Neural progenitor cell (in vitro differentiated cells): ENCODE measurements at regions not wholly inside any gene's neighbourhood (a gene's known extent, or its start where the extent isn't known, plus 50 kb on each side); places are given as distances from the start of the nearest gene placed in this dataset.

ENCODE experiments used
- DNase-seq: peaks from one replicate; pipeline ENCODE4 v3.0.0-alpha.2; 2016; ENCODE audit warnings: low spot score
- H2AFZ ChIP-seq: fragments of 200-600 bp; sonication (generic); replicated peaks from 2 replicates; pipeline ENCODE4 v1.6.1; 2016; ENCODE audit warnings: antibody characterized with exemption
- H3F3A ChIP-seq: fragments of 200-600 bp; sonication (generic); 2 replicates; pipeline ENCODE4 v1.6.1; 2016; ENCODE audit warnings: antibody characterized with exemption, low read depth
- H3K27ac ChIP-seq: fragments of 200-600 bp; sonication (generic); 2 replicates; pipeline ENCODE4 v1.5.1; 2016; ENCODE audit warnings: mild to moderate bottlenecking
- H3K27me3 ChIP-seq: fragments of 200-600 bp; sonication (generic); 2 replicates; pipeline ENCODE4 v1.6.1; 2016; ENCODE audit warnings: mild to moderate bottlenecking, moderate library complexity
- H3K36me3 ChIP-seq: fragments of 200-600 bp; sonication (generic); 2 replicates; pipeline ENCODE4 v1.5.1; 2016
- H3K4me1 ChIP-seq: fragments of 200-600 bp; sonication (generic); 2 replicates; pipeline ENCODE4 v1.6.1; 2016; ENCODE audit warnings: mixed run types
- H3K4me2 ChIP-seq: fragments of 200-600 bp; sonication (generic); 2 replicates; pipeline ENCODE4 v1.6.1; 2016
- H3K4me3 ChIP-seq: fragments of 200-600 bp; sonication (generic); 2 replicates; pipeline ENCODE4 v1.5.1; 2016
- H3K79me2 ChIP-seq: fragments of 200-600 bp; sonication (generic); 2 replicates; pipeline ENCODE4 v1.6.1; 2016; ENCODE audit warnings: low read depth
- H3K9ac ChIP-seq: fragments of 200-600 bp; sonication (generic); 2 replicates; pipeline ENCODE4 v1.6.1; 2016
- H3K9me3 ChIP-seq: fragments of 200-600 bp; sonication (generic); 2 replicates; pipeline ENCODE4 v1.5.1; 2016; ENCODE audit warnings: low read depth
- H4K20me1 ChIP-seq: fragments of 200-600 bp; sonication (generic); 2 replicates; pipeline ENCODE4 v1.6.1; 2016; ENCODE audit warnings: low read depth
- H3K27ac Mint-ChIP-seq: 3 replicates; pipeline ENCODE4 v1.8.0; 2021; ENCODE audit warnings: mixed read lengths
- H3K27me3 Mint-ChIP-seq: 2 replicates; pipeline ENCODE4 v1.8.0; 2022; ENCODE audit warnings: low read depth, mild to moderate bottlenecking, inconsistent platforms, moderate library complexity, mixed read lengths; ENCODE audit not compliant: insufficient read depth
- H3K36me3 Mint-ChIP-seq: 3 replicates; pipeline ENCODE4 v1.8.0; 2021; ENCODE audit warnings: mixed read lengths
- H3K4me1 Mint-ChIP-seq: 3 replicates; pipeline ENCODE4 v1.8.0; 2021; ENCODE audit warnings: mixed read lengths
- H3K4me3 Mint-ChIP-seq: 3 replicates; pipeline ENCODE4 v1.8.0; 2021; ENCODE audit warnings: mild to moderate bottlenecking, moderate library complexity, mixed read lengths
- H3K9me3 Mint-ChIP-seq: 3 replicates; pipeline ENCODE4 v1.8.0; 2020; ENCODE audit warnings: mixed read lengths
- CTCF ChIP-seq: fragments of 200-600 bp; sonication (generic); IDR thresholded peaks from 2 replicates; pipeline ENCODE4 v1.5.1; 2017; ENCODE audit warnings: antibody characterized with exemption, mild to moderate bottlenecking
- EZH2 ChIP-seq: fragments of 200-600 bp; sonication (generic); IDR thresholded peaks from 2 replicates; pipeline ENCODE4 v1.6.1; 2017; ENCODE audit warnings: antibody characterized with exemption, mild to moderate bottlenecking, moderate library complexity
- EZH2phosphoT487 ChIP-seq: fragments of 200-600 bp; sonication (generic); IDR thresholded peaks from 2 replicates; pipeline ENCODE4 v1.6.1; 2017; ENCODE audit warnings: antibody characterized with exemption

- Histone ChIP-seq H3K4me2 (no peak overlapping the region), H3K36me3 (no peaks in the 10 kb centered on the region), H2AFZ (no peak overlapping the region), H3K27ac (no peak overlapping the region), H3K4me3 (no peak overlapping the region), H4K20me1 (no peaks in the 10 kb centered on the region), H3K79me2 (no peaks in the 10 kb centered on the region), H3K9ac (no peak overlapping the region), H3K27me3 (no peaks in the 10 kb centered on the region), H3K9me3 (peaks cover 8% of the 10 kb centered on the region), H3K4me1 (no peaks in the 10 kb centered on the region), H3F3A (no peaks in the 10 kb centered on the region)
- Mint-ChIP-seq H3K4me3 (no peak overlapping the region), H3K4me1 (no peaks in the 10 kb centered on the region), H3K27me3 (peaks cover 3% of the 10 kb centered on the region), H3K36me3 (no peaks in the 10 kb centered on the region), H3K27ac (no peak overlapping the region), H3K9me3 (peaks cover 71% of the 10 kb centered on the region)
- DNase-seq, result no peak
- TF ChIP-seq CTCF (no peak), EZH2 (no peak)
Observed at GRCh38 chr13:19058566-19058965, 123.1 kb downstream of the TUBA3C start.

- no peak overlapping the region for H3K4me2 ChIP-seq
- no peaks in the 10 kb centered on the region for H3F3A ChIP-seq
- H3K79me2 ChIP-seq, result no peaks in the 10 kb centered on the region
- H3K27ac ChIP-seq, result no peak overlapping the region
- H3K4me1 ChIP-seq, result no peaks in the 10 kb centered on the region
- H4K20me1 ChIP-seq, result no peaks in the 10 kb centered on the region
- no peaks in the 10 kb centered on the region for H3K27me3 ChIP-seq
- Mint-ChIP-seq H3K27me3 (peaks cover 3% of the 10 kb centered on the region), H3K9me3 (peaks cover 70% of the 10 kb centered on the region), H3K27ac (no peak overlapping the region), H3K4me1 (no peaks in the 10 kb centered on the region), H3K4me3 (no peak overlapping the region), H3K36me3 (no peaks in the 10 kb centered on the region)
- no peak overlapping the region for H3K9ac ChIP-seq
- H3K9me3 ChIP-seq, result peaks cover 8% of the 10 kb centered on the region
- TF ChIP-seq EZH2phosphoT487, result no peak
- TF ChIP-seq EZH2, result no peak
- no peak for TF ChIP-seq CTCF
- no peak overlapping the region for H3K4me3 ChIP-seq
- no peak for DNase-seq
- H2AFZ ChIP-seq, result no peak overlapping the region
- H3K36me3 ChIP-seq, result no peaks in the 10 kb centered on the region
Observed at GRCh38 chr13:19057588-19058340, 123.9 kb downstream of the TUBA3C start.

GRCh38 chr13:19056984-19057490, 124.6 kb downstream of the TUBA3C start:
- Mint-ChIP-seq H3K27me3 (peaks cover 3% of the 10 kb centered on the region), H3K9me3 (peaks cover 72% of the 10 kb centered on the region), H3K4me3 (no peak overlapping the region), H3K4me1 (no peaks in the 10 kb centered on the region), H3K27ac (no peak overlapping the region), H3K36me3 (peaks cover 1% of the 10 kb centered on the region)
- no peak overlapping the region for H3K4me3 ChIP-seq
- no peaks in the 10 kb centered on the region for H3K79me2 ChIP-seq
- DNase-seq, result no peak
- TF ChIP-seq EZH2, result no peak
- no peak for TF ChIP-seq EZH2phosphoT487
- TF ChIP-seq CTCF, result no peak
- peaks cover 8% of the 10 kb centered on the region for H3K9me3 ChIP-seq
- no peaks in the 10 kb centered on the region for H4K20me1 ChIP-seq
- no peaks in the 10 kb centered on the region for H3K4me1 ChIP-seq
- H3K27me3 ChIP-seq, result no peaks in the 10 kb centered on the region
- H3K4me2 ChIP-seq, result no peak overlapping the region
- no peaks in the 10 kb centered on the region for H3K36me3 ChIP-seq
- no peak overlapping the region for H3K9ac ChIP-seq
- no peak overlapping the region for H2AFZ ChIP-seq
- H3K27ac ChIP-seq, result no peak overlapping the region
- no peaks in the 10 kb centered on the region for H3F3A ChIP-seq
